Fibroblast of mammary gland (primary cell): ENCODE measurements at regions not wholly inside any gene's neighbourhood (a gene's known extent, or its start where the extent isn't known, plus 50 kb on each side); places are given as distances from the start of the nearest gene placed in this dataset.
A peak's percentile ranks its signal among the peaks of the same experiment; 100 is the strongest.

Experiments used
- DNase-seq: peaks from one replicate; pipeline ENCODE4 v3.0.0-alpha.2; 2010; ENCODE audit warnings: low read depth
- H3K4me3 ChIP-seq: 2 replicates; pipeline ENCODE4 v1.5.1; 2011; ENCODE audit warnings: low read depth, mild to moderate bottlenecking, low read length, moderate library complexity; ENCODE audit not compliant: control insufficient read depth
- CTCF ChIP-seq: conservative IDR thresholded peaks from 2 replicates; pipeline ENCODE4 v1.5.1; 2011; ENCODE audit warnings: low read depth, low read length, inconsistent platforms; ENCODE audit not compliant: control insufficient read depth, insufficient read depth

- no peak for TF ChIP-seq CTCF
- DNase-seq: no peak
- no peak overlapping the region for H3K4me3 ChIP-seq
Measured at GRCh38 chr2:220959391-220959802, 612.7 kb downstream of the EPHA4 start.

GRCh38 chr2:220961143-220961860 lies 610.8 kb downstream of the EPHA4 start:
- no peak overlapping the region for H3K4me3 ChIP-seq
- TF ChIP-seq CTCF: no peak
- DNase-seq: no peak

GRCh38 chr2:220962556-220962955 lies 609.5 kb downstream of the EPHA4 start:
- no peak overlapping the region for H3K4me3 ChIP-seq
- TF ChIP-seq CTCF: no peak
- no peak for DNase-seq

- no peak for TF ChIP-seq CTCF
- DNase-seq: no peak
- no peak overlapping the region for H3K4me3 ChIP-seq
Measured at GRCh38 chr2:220963076-220963475, 609.0 kb downstream of the EPHA4 start.

- no peak overlapping the region for H3K4me3 ChIP-seq
- no peak for TF ChIP-seq CTCF
- DNase-seq: no peak
Measured at GRCh38 chr2:220963930-220964329, 608.2 kb downstream of the EPHA4 start.

- TF ChIP-seq CTCF: no peak
- no peak overlapping the region for H3K4me3 ChIP-seq
- peak; percentile 73 for DNase-seq
Measured at GRCh38 chr2:220966636-220967035, 605.5 kb downstream of the EPHA4 start.
